Activated T-cell treated with anti-CD3 and anti-CD28 coated beads, Interleukin-2, amount 50 U/mL, for 72 hours (primary cell): ENCODE measurements at regions not wholly inside any gene's neighbourhood (a gene's known extent, or its start where the extent isn't known, plus 50 kb on each side); places are given as distances from the start of the nearest gene placed in this dataset.

Experiments
- ATAC-seq, 2 donors: fragments of 150-1000 bp; cut with Tn5 transposase; replicated peaks in 1 of 2; 2 replicates each; pipeline ENCODE4 v1.10.0; 2021; ENCODE audit warnings: moderate library complexity in 2 of 2, mild to moderate bottlenecking in 1 of 2
- DNase-seq, 2 donors: peaks; one replicate each; pipeline ENCODE4 v3.0.0; 2021 to 2022; ENCODE audit warnings: mixed read lengths in 1 of 2
- H3K27ac Mint-ChIP-seq: one replicate; pipeline ENCODE4 v1.8.0; 2022; ENCODE audit warnings: mild to moderate bottlenecking, moderate library complexity, mixed read lengths
- H3K27me3 Mint-ChIP-seq: one replicate; pipeline ENCODE4 v1.8.0; 2022; ENCODE audit warnings: low read depth, mixed read lengths
- H3K36me3 Mint-ChIP-seq, 2 donors: one replicate each; pipeline ENCODE4 v1.8.0; 2022; ENCODE audit warnings: mixed read lengths in 2 of 2, mild to moderate bottlenecking in 1 of 2; ENCODE audit not compliant: insufficient read depth in 2 of 2
- H3K4me1 Mint-ChIP-seq: one replicate; pipeline ENCODE4 v1.8.0; 2022; ENCODE audit warnings: low read depth, mixed read lengths
- H3K4me3 Mint-ChIP-seq, 2 donors: one replicate each; pipeline ENCODE4 v1.8.0; 2022; ENCODE audit warnings: mild to moderate bottlenecking in 2 of 2, mixed read lengths in 2 of 2, moderate library complexity in 2 of 2
- H3K9me3 Mint-ChIP-seq, 2 donors: one replicate each; pipeline ENCODE4 v1.8.0; 2022; ENCODE audit warnings: mixed read lengths in 2 of 2

GRCh38 chr3:153338487-153338886, 176.5 kb downstream of the RAP2B start:
- Mint-ChIP-seq H3K4me3 (no peak overlapping the region), H3K27me3 (no peaks in the 10 kb centered on the region), H3K27ac (no peak overlapping the region), H3K4me1 (no peaks in the 10 kb centered on the region), H3K9me3 (peaks cover 0 to 3% of the 10 kb centered on the region in 2 donors), H3K36me3 (peaks cover 3 to 5% of the 10 kb centered on the region in 2 donors)
- DNase-seq (no peak), ATAC-seq (no peak)

GRCh38 chr3:153339065-153339464, 177.0 kb downstream of the RAP2B start:
- H3K27ac Mint-ChIP-seq: no peak overlapping the region
- no peak for ATAC-seq
- peaks cover 3 to 5% of the 10 kb centered on the region in 2 donors for H3K36me3 Mint-ChIP-seq
- peaks cover 0 to 3% of the 10 kb centered on the region in 2 donors for H3K9me3 Mint-ChIP-seq
- DNase-seq: no peak
- no peak overlapping the region for H3K4me3 Mint-ChIP-seq
- H3K4me1 Mint-ChIP-seq: no peaks in the 10 kb centered on the region
- H3K27me3 Mint-ChIP-seq: no peaks in the 10 kb centered on the region

GRCh38 chr3:153343988-153344782, 182.2 kb downstream of the RAP2B start:
- ATAC-seq (no peak), DNase-seq (no peak)
- H3K9me3 Mint-ChIP-seq: peaks cover 1 to 9% of the 10 kb centered on the region in 2 donors
- no peak overlapping the region for H3K4me3 Mint-ChIP-seq
- H3K36me3 Mint-ChIP-seq: peaks cover 5 to 6% of the 10 kb centered on the region in 2 donors
- H3K27me3 Mint-ChIP-seq: no peaks in the 10 kb centered on the region
- H3K27ac Mint-ChIP-seq: no peak overlapping the region
- no peaks in the 10 kb centered on the region for H3K4me1 Mint-ChIP-seq

DNA sequence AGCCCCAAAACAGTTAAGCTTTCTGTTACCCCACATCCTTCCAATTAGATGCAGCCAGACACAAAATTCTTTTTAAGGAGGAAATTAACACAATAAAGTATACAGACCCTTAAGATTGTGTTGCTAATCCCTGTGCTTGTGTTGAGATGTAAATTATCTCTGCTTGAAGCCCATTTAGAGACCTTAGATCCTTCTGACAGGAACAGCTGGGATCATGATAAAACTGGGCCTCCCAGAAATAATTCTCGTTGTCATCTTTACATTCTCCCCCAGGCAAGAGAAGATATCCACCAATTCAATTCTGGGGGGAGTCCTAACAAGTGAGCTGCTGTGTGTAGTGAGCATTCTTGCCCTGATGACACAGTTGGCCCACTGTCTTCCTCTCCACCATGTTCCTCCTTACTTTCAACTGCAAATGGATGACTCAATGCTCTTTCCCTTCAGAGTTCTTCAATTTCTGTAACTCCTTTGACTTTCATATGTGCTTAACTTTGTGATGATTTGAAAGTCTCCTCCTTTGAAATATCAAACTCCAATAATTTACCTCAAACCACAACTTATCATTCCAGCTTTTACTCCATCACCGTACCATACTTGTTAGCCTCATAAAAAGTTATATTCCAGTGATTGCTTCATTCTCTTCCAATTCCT, 186.6 kb downstream of the RAP2B start:
- no peaks in the 10 kb centered on the region for H3K4me1 Mint-ChIP-seq
- no peak for ATAC-seq

GRCh38 chr3:153349108-153349499, 187.1 kb downstream of the RAP2B start:
- H3K36me3 Mint-ChIP-seq: peaks cover 2 to 5% of the 10 kb centered on the region in 2 donors
- DNase-seq (no peak), ATAC-seq (no peak)
- no peak overlapping the region for H3K27ac Mint-ChIP-seq
- H3K4me1 Mint-ChIP-seq: no peaks in the 10 kb centered on the region
- no peaks in the 10 kb centered on the region for H3K27me3 Mint-ChIP-seq
- H3K4me3 Mint-ChIP-seq: no peak overlapping the region
- peaks cover 1 to 8% of the 10 kb centered on the region in 2 donors for H3K9me3 Mint-ChIP-seq

More for the DNA sequence above, 186.6 kb downstream of the RAP2B start:
- no peak for DNase-seq
- peaks cover 1 to 8% of the 10 kb centered on the region in 2 donors for H3K9me3 Mint-ChIP-seq
- no peaks in the 10 kb centered on the region for H3K27me3 Mint-ChIP-seq
- H3K36me3 Mint-ChIP-seq: peaks cover 2 to 5% of the 10 kb centered on the region in 2 donors
- no peak overlapping the region for H3K4me3 Mint-ChIP-seq
- no peak overlapping the region for H3K27ac Mint-ChIP-seq

DNA sequence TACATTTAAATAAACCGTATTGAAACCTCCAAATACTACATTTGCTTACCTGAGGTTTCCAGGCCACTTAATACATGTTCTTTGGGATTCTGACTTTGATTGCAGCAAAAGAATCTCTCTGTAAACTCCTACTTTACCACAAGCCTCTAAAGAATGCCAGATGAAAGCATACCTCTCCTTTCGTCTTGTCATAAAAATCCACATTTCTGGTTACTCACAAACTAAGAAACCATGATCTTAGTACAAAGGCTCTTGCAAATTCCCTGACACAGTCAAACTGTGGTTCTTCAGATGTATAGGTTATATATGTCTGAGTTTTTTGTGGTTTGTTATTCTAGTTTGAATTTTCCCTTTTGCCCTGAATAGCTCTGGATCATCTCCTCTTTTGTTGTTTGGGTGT, 188.4 kb downstream of the RAP2B start:
- H3K36me3 Mint-ChIP-seq: peaks cover 2 to 5% of the 10 kb centered on the region in 2 donors
- H3K27me3 Mint-ChIP-seq: no peaks in the 10 kb centered on the region
- no peak overlapping the region for H3K4me3 Mint-ChIP-seq
- H3K27ac Mint-ChIP-seq: no peak overlapping the region
- ATAC-seq (peak; percentile 51 to 56), DNase-seq (no peak)
- no peaks in the 10 kb centered on the region for H3K4me1 Mint-ChIP-seq
- peaks cover 0 to 6% of the 10 kb centered on the region in 2 donors for H3K9me3 Mint-ChIP-seq

GRCh38 chr3:153354641-153355040, 192.6 kb downstream of the RAP2B start:
- ATAC-seq (no peak), DNase-seq (no peak)
- Mint-ChIP-seq H3K27me3 (no peaks in the 10 kb centered on the region), H3K4me1 (no peaks in the 10 kb centered on the region), H3K36me3 (peaks cover 0 to 3% of the 10 kb centered on the region in 2 donors), H3K4me3 (no peak overlapping the region), H3K27ac (no peak overlapping the region), H3K9me3 (peaks cover 0 to 1% of the 10 kb centered on the region in 2 donors)

DNA sequence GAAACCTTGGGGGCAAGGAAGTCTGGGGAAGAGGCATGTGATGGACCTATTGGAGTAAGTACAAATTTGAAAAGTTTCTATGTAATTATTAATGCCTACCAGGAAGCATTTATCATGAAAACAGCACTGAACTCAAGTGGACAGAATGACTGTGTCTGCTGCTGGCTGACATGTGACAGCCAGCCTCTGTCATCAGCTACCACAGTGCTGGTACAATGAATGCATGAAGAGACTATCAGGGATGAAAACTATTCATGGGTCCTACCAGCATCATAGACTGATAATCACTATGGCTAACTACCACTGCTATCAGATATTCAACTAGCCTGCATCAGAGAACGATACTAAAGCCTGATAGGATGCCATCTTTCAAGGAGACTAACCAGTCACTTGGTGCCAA, 193.5 kb downstream of the RAP2B start:
- Mint-ChIP-seq H3K9me3 (peaks cover 0 to 1% of the 10 kb centered on the region in 2 donors), H3K27me3 (no peaks in the 10 kb centered on the region), H3K36me3 (peaks cover 0 to 3% of the 10 kb centered on the region in 2 donors), H3K4me1 (no peaks in the 10 kb centered on the region), H3K4me3 (no peak overlapping the region), H3K27ac (no peak overlapping the region)
- DNase-seq (no peak), ATAC-seq (no peak)

DNA sequence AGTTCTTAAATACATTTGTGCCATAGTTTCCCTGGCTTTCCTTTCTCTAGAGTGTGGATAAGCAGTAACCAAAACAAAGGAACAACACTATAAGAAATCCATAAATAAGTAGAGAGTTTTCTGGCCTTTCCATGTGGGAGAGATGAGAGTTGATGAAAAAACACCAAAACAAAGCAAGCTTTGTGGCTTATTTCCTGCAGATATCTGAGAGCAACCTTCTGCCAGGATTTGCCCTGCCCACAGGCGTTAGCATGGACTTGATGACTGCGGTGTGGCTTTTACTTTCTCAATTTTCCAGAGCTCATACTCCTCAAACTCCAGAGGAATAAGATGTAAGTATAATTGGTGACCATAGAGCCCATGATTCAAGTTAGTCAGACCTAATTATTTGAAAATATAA, 194.9 kb downstream of the RAP2B start:
- Mint-ChIP-seq H3K9me3 (peaks cover 0 to 1% of the 10 kb centered on the region in 2 donors), H3K36me3 (peaks cover 0 to 3% of the 10 kb centered on the region in 2 donors), H3K4me3 (no peak overlapping the region), H3K27ac (no peak overlapping the region), H3K4me1 (no peaks in the 10 kb centered on the region), H3K27me3 (no peaks in the 10 kb centered on the region)
- no peak for ATAC-seq
- DNase-seq: no peak

DNA sequence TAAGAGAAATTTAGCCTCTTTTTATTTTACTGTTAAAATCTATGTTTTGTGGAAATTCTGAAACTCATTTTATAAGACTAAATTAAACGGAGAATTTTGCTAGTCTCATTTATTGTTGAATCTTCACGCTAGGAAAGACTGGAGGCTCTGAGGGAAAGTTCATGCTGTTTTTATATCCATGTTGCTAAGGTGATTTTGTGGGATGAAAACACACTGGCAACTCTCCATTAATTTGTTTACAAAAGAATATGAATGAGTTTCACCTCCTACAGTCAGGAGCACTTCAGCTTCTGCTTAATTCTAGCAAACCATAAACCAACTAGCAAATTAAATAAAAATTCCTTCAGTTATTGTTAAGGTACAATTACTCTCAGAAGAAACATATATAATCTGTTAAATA, 195.4 kb downstream of the RAP2B start:
- H3K27me3 Mint-ChIP-seq: no peaks in the 10 kb centered on the region
- H3K27ac Mint-ChIP-seq: no peak overlapping the region
- H3K4me1 Mint-ChIP-seq: no peaks in the 10 kb centered on the region
- ATAC-seq (no peak), DNase-seq (no peak)
- H3K4me3 Mint-ChIP-seq: no peak overlapping the region
- peaks cover 0 to 1% of the 10 kb centered on the region in 2 donors for H3K9me3 Mint-ChIP-seq
- peaks cover 0 to 3% of the 10 kb centered on the region in 2 donors for H3K36me3 Mint-ChIP-seq

GRCh38 chr3:153369561-153370374, 207.7 kb downstream of the RAP2B start:
- Mint-ChIP-seq H3K4me1 (no peaks in the 10 kb centered on the region), H3K4me3 (no peak overlapping the region), H3K9me3 (peaks cover 8 to 10% of the 10 kb centered on the region in 2 donors), H3K27me3 (no peaks in the 10 kb centered on the region), H3K36me3 (peaks cover 3 to 12% of the 10 kb centered on the region in 2 donors), H3K27ac (no peak overlapping the region)
- DNase-seq (no peak), ATAC-seq (no peak)

DNA sequence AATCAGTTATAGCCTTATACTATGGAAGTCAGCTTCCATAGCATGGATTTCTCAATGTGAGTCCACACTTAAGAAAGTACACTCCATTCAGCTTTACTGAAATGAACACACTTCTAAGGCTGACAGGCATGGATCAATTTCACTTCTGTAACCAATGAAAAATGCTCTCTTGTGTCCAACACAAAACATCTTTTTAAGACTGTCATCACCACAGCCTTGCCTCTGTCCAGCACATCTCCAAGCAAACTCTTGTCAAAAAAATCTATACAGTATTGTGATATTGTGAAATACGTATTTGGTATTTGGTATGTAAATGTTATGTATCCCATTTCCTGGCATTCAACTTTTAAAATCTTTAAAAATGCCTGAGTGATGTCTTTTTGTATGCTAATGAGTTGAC, 208.7 kb downstream of the RAP2B start:
- H3K9me3 Mint-ChIP-seq: peaks cover 8 to 10% of the 10 kb centered on the region in 2 donors
- no peak for ATAC-seq
- no peak overlapping the region for H3K27ac Mint-ChIP-seq

GRCh38 chr3:153372326-153372725, 210.3 kb downstream of the RAP2B start:
- Mint-ChIP-seq H3K27me3 (no peaks in the 10 kb centered on the region), H3K4me1 (no peaks in the 10 kb centered on the region), H3K36me3 (peaks cover 3% of the 10 kb centered on the region in 2 donors), H3K27ac (no peak overlapping the region), H3K4me3 (no peak overlapping the region), H3K9me3 (peaks cover 6% of the 10 kb centered on the region in 2 donors)
- DNase-seq (no peak), ATAC-seq (no peak)

More for the DNA sequence above, 208.7 kb downstream of the RAP2B start:
- no peak overlapping the region for H3K4me3 Mint-ChIP-seq
- no peaks in the 10 kb centered on the region for H3K27me3 Mint-ChIP-seq
- peaks cover 3 to 5% of the 10 kb centered on the region in 2 donors for H3K36me3 Mint-ChIP-seq
- no peaks in the 10 kb centered on the region for H3K4me1 Mint-ChIP-seq
- DNase-seq: no peak
